HepG2 (cell line): ENCODE measurements at regions not wholly inside any gene's neighbourhood (a gene's known extent, or its start where the extent isn't known, plus 50 kb on each side); places are given as distances from the start of the nearest gene placed in this dataset.

ENCODE experiments used
- ATAC-seq: fragments of 200-7000 bp; cut with Tn5 transposase; 3 replicates; pipeline ENCODE4 v1.9.1; 2020; ENCODE audit warnings: mild to moderate bottlenecking, moderate library complexity
- BruUV-seq: library from RNA; stranded (reverse); fragments of 400-500 nt; replicated peaks from 2 replicates; lab custom pipeline; 2021; lab: Mats Ljungman, UMichigan
- CTCF ChIA-PET: fragments of 300-600 bp; formaldehyde crosslinking; extraction: SDS; loops from one replicate; lab custom pipeline; 2021; ENCODE audit warnings: low total read pairs, inconsistent platforms, low intra/inter-chr PET ratio; lab: Yijun Ruan, JAX
- POLR2A ChIA-PET: fragments of 350-600 bp; sonication (Branson Sonifier 250); formaldehyde crosslinking; loops from one replicate; lab custom pipeline; 2020; ENCODE audit warnings: antibody characterized with exemption, inconsistent platforms; lab: Yijun Ruan, JAX
- DNase-seq: peaks from one replicate; pipeline ENCODE4 v3.0.0-alpha.2; 2015; ENCODE audit warnings: low spot score
- FAIRE-seq: peaks from 3 replicates; lab custom pipeline; 2011; peaks lifted over from hg19 to GRCh38; lab: Jason Lieb, UNC
- H2AFZ ChIP-seq: one replicate; pipeline ENCODE4 v1.6.1; 2011; ENCODE audit warnings: low read length, inconsistent platforms
- H3K27ac ChIP-seq: fragments of 300-600 bp; 3 replicates; pipeline ENCODE4 v1.8.0; 2011; ENCODE audit warnings: mixed run types, mild to moderate bottlenecking, mixed read lengths, low read length, inconsistent platforms; ENCODE audit not compliant: insufficient read depth; ENCODE audit errors: extremely low read length
- H3K27me3 ChIP-seq, 2 experiments: fragments of 200-600 bp in 1 of 2; 2 replicates in 1 of 2; 3 replicates in 1 of 2; pipeline versions ENCODE4 v1.6.0 to v1.8.0; 2011; ENCODE audit warnings: low read length in 2 of 2, mild to moderate bottlenecking in 2 of 2, moderate library complexity in 2 of 2, inconsistent platforms in 1 of 2; ENCODE audit not compliant: insufficient read depth in 2 of 2, control insufficient read depth in 1 of 2
- H3K36me3 ChIP-seq, 2 experiments: fragments of 200-600 bp in 1 of 2; replicated peaks in 1 of 2; 2 replicates in 1 of 2; 3 replicates in 1 of 2; pipeline versions ENCODE4 v1.5.1 to v1.8.0; 2011; ENCODE audit warnings: low read length in 2 of 2, inconsistent platforms in 1 of 2; ENCODE audit not compliant: insufficient read depth in 2 of 2, control insufficient read depth in 1 of 2
- H3K4me1 ChIP-seq: 2 replicates; pipeline ENCODE4 v1.5.1; 2012; ENCODE audit warnings: low read length, inconsistent platforms; ENCODE audit not compliant: insufficient read depth
- H3K4me2 ChIP-seq: 2 replicates; pipeline ENCODE4 v1.6.0; 2011; ENCODE audit warnings: low read depth, low read length, inconsistent platforms
- H3K4me3 ChIP-seq, 3 experiments: fragments of 200-600 bp in 1 of 3; sonication (generic), shearing (Covaris generic) in 1 of 3; replicated peaks in 1 of 3; 2 replicates each; pipeline ENCODE4 v1.5.1; 2011 to 2016; ENCODE audit warnings: low read length in 3 of 3, inconsistent platforms in 2 of 3, low read depth in 2 of 3, mild to moderate bottlenecking in 2 of 3, control low read depth in 1 of 3, mixed read lengths in 1 of 3; ENCODE audit not compliant: insufficient read depth in 1 of 3
- H3K79me2 ChIP-seq: one replicate; pipeline ENCODE4 v1.6.1; 2011; ENCODE audit warnings: low read length, inconsistent platforms; ENCODE audit not compliant: insufficient read depth
- H3K9ac ChIP-seq: 2 replicates; pipeline ENCODE4 v1.6.0; 2011; ENCODE audit warnings: mild to moderate bottlenecking, low read depth, low read length, inconsistent platforms; ENCODE audit not compliant: insufficient read depth
- H3K9me3 ChIP-seq: 2 replicates; pipeline ENCODE4 v1.5.1; 2012; ENCODE audit warnings: mild to moderate bottlenecking, low read length
- H4K20me1 ChIP-seq: 2 replicates; pipeline ENCODE4 v1.6.0; 2011; ENCODE audit warnings: inconsistent platforms, mild to moderate bottlenecking, low read length, moderate library complexity; ENCODE audit not compliant: insufficient read depth
- BORCS8-MEF2B ChIP-seq: sonication (generic); formaldehyde crosslinking; IDR thresholded peaks from 2 replicates; pipeline ENCODE4 v1.8.0; 2022; ENCODE audit warnings: mild to moderate bottlenecking, missing genetic modification reagents
- BRCA1 ChIP-seq: sonication (generic); formaldehyde crosslinking; IDR thresholded peaks from 2 replicates; pipeline ENCODE4 v1.4.0; 2020; ENCODE audit warnings: missing genetic modification reagents
- ERF ChIP-seq: IDR thresholded peaks from 2 replicates; pipeline ENCODE4 v1.6.1; 2018; ENCODE audit warnings: missing biosample characterization, missing genetic modification reagents
- GATA4 ChIP-seq: sonication (generic); IDR thresholded peaks from 2 replicates; pipeline ENCODE4 v1.6.1; 2016; ENCODE audit warnings: antibody characterized with exemption, low read depth, borderline replicate concordance
- MAFF ChIP-seq: IDR thresholded peaks from 2 replicates; pipeline ENCODE4 v1.6.1; 2011; ENCODE audit warnings: low read depth, low read length, improper control_type of control experiment
- MAFK ChIP-seq, 2 experiments: IDR thresholded peaks in 1 of 2; conservative IDR thresholded peaks in 1 of 2; 2 replicates each; pipeline ENCODE4 v1.6.1; 2011; ENCODE audit warnings: improper control_type of control experiment in 2 of 2, low read length in 2 of 2
- ZMYM3 ChIP-seq: sonication (generic); formaldehyde crosslinking; IDR thresholded peaks from 2 replicates; pipeline ENCODE4 v1.5.1; 2020; ENCODE audit warnings: mild to moderate bottlenecking, missing genetic modification reagents
- WGBS: methylation state at CpG from one replicate; pipeline ENCODE4 v1.1.6; 2017; ENCODE audit warnings: low lambda C conversion rate; 5-methylcytosine and 5-hydroxymethylcytosine counted together
- in situ Hi-C: cut with HindIII; loops from 2 replicates; pipeline ENCODE4 v1.10.0; 2017; ENCODE audit warnings: low pct_unique_long_range_greater_than_20kb; ENCODE audit not compliant: extremely low pct_ligation_motif_present
- intact Hi-C: fragments of 100-400 bp; cut with micrococcal nuclease; formaldehyde crosslinking; loops from one replicate; pipeline ENCODE4 v1.10.0; 2022; ENCODE audit not compliant: unreplicated experiment
- TF ChIP-seq, protein P1 (sequence below): sonication (generic); formaldehyde crosslinking; IDR thresholded peaks from 2 replicates; pipeline ENCODE4 v1.4.0; 2020; ENCODE audit warnings: mild to moderate bottlenecking, missing genetic modification reagents, borderline replicate concordance

- H2AFZ ChIP-seq = no peak overlapping the region
- H3K79me2 ChIP-seq = no peaks in the 10 kb centered on the region
- H3K4me2 ChIP-seq = no peak overlapping the region
- DNase-seq = no peak
- POLR2A ChIA-PET = no interaction called here
- no TSS peak for BruUV-seq
- H3K27me3 ChIP-seq = peaks cover 0 to 2% of the 10 kb centered on the region in 2 experiments; a peak in 1 of 5 replicates
- H3K36me3 ChIP-seq = no peaks in the 10 kb centered on the region
- CTCF ChIA-PET = interaction anchor here (0.5 kb wide), 1 partner anchor 1023 kb away, joined by 3 read pairs; no protein-coding TSS in a partner anchor
- no peaks in the 10 kb centered on the region for H3K9me3 ChIP-seq
- WGBS = 3% methylated on average over 1 of the region's 1 CpG
- no peak overlapping the region for H3K4me3 ChIP-seq
- no peaks in the 10 kb centered on the region for H4K20me1 ChIP-seq
- in situ Hi-C loops = no loop called here
- ATAC-seq = no peak
- FAIRE-seq = no peak
- intact Hi-C loops = no loop called here
- no peak overlapping the region for H3K27ac ChIP-seq
- no peak overlapping the region for H3K9ac ChIP-seq
- H3K4me1 ChIP-seq = no peaks in the 10 kb centered on the region
- TF ChIP-seq BORCS8-MEF2B (CRISPR knock-in tag) (no peak), ERF (CRISPR knock-in tag) (no peak), ZMYM3 (CRISPR knock-in tag) (no peak), GATA4 (no peak), BRCA1 (CRISPR knock-in tag) (no peak)
Measured at GRCh38 chr11:19625438-19625837, 87.2 kb upstream of the NAV2 start.

- Histone ChIP-seq H3K9ac (no peak overlapping the region), H3K4me2 (no peak overlapping the region), H2AFZ (no peak overlapping the region), H3K4me1 (no peaks in the 10 kb centered on the region), H3K27me3 (peaks cover 0 to 4% of the 10 kb centered on the region in 2 experiments; a peak in 1 of 5 replicates), H3K79me2 (no peaks in the 10 kb centered on the region), H4K20me1 (no peaks in the 10 kb centered on the region), H3K27ac (no peak overlapping the region), H3K4me3 (no peak overlapping the region), H3K36me3 (no peaks in the 10 kb centered on the region), H3K9me3 (no peaks in the 10 kb centered on the region)
- DNase-seq = no peak
- no peak for FAIRE-seq
- CTCF ChIA-PET = no interaction called here
- WGBS = 11% methylated on average over 4 of the region's 4 CpGs
- intact Hi-C loops (no loop called here), in situ Hi-C loops (no loop called here)
- POLR2A ChIA-PET = no interaction called here
- no TSS peak for BruUV-seq
- ATAC-seq = no peak
- TF ChIP-seq MAFF (peak; percentile 73), MAFK (conservative IDR thresholded peaks at IDR 0.05 in 1 of 2, IDR thresholded peaks at IDR 0.05 in 1 of 2; ENCODE audit: low read length in 2 of 2) (peak; percentile 67 to 83)
- TF ChIP-seq, protein P1, sequence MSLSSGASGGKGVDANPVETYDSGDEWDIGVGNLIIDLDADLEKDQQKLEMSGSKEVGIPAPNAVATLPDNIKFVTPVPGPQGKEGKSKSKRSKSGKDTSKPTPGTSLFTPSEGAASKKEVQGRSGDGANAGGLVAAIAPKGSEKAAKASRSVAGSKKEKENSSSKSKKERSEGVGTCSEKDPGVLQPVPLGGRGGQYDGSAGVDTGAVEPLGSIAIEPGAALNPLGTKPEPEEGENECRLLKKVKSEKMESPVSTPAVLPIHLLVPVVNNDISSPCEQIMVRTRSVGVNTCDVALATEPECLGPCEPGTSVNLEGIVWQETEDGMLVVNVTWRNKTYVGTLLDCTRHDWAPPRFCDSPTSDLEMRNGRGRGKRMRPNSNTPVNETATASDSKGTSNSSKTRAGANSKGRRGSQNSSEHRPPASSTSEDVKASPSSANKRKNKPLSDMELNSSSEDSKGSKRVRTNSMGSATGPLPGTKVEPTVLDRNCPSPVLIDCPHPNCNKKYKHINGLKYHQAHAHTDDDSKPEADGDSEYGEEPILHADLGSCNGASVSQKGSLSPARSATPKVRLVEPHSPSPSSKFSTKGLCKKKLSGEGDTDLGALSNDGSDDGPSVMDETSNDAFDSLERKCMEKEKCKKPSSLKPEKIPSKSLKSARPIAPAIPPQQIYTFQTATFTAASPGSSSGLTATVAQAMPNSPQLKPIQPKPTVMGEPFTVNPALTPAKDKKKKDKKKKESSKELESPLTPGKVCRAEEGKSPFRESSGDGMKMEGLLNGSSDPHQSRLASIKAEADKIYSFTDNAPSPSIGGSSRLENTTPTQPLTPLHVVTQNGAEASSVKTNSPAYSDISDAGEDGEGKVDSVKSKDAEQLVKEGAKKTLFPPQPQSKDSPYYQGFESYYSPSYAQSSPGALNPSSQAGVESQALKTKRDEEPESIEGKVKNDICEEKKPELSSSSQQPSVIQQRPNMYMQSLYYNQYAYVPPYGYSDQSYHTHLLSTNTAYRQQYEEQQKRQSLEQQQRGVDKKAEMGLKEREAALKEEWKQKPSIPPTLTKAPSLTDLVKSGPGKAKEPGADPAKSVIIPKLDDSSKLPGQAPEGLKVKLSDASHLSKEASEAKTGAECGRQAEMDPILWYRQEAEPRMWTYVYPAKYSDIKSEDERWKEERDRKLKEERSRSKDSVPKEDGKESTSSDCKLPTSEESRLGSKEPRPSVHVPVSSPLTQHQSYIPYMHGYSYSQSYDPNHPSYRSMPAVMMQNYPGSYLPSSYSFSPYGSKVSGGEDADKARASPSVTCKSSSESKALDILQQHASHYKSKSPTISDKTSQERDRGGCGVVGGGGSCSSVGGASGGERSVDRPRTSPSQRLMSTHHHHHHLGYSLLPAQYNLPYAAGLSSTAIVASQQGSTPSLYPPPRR (CRISPR knock-in tag) = no peak
Measured at GRCh38 chr11:19617696-19618523, 94.7 kb upstream of the NAV2 start.
